22Rv1 (cell line): ENCODE measurements at regions not wholly inside any gene's neighbourhood (a gene's known extent, or its start where the extent isn't known, plus 50 kb on each side); places are given as distances from the start of the nearest gene placed in this dataset.

Source experiments
- CTCF ChIP-seq: fragments of 450-650 bp; IDR thresholded peaks from 2 replicates; pipeline ENCODE4 v1.5.1; 2017; ENCODE audit warnings: mild to moderate bottlenecking
- ZFX ChIP-seq: fragments of 450-650 bp; IDR thresholded peaks from 2 replicates; pipeline ENCODE4 v1.6.1; 2017; ENCODE audit warnings: antibody characterized with exemption, borderline replicate concordance

GRCh38 chr7:84824057-84824651, 362.7 kb downstream of the SEMA3D start:
- TF ChIP-seq CTCF (no peak), ZFX (no peak)
